H9 (cell line): ENCODE measurements at regions not wholly inside any gene's neighbourhood (a gene's known extent, or its start where the extent isn't known, plus 50 kb on each side); places are given as distances from the start of the nearest gene placed in this dataset.
A peak's percentile ranks its signal among the peaks of the same experiment; 100 is the strongest.

ENCODE experiments used
- DNase-seq: peaks from one replicate; pipeline ENCODE4 v3.0.0-alpha.2; 2017
- H2AFZ ChIP-seq: one replicate; pipeline ENCODE4 v1.6.1; 2013; ENCODE audit warnings: mild to moderate bottlenecking, low read length, control low read depth, moderate library complexity
- H2AK5ac ChIP-seq: 2 replicates; pipeline ENCODE4 v1.6.1; 2013; ENCODE audit warnings: low read length, control low read depth, mixed read lengths; ENCODE audit not compliant: insufficient read length
- H2BK120ac ChIP-seq: one replicate; pipeline ENCODE4 v1.6.1; 2013; ENCODE audit warnings: low read depth, mild to moderate bottlenecking, low read length, control low read depth, inconsistent platforms; ENCODE audit not compliant: poor library complexity, severe bottlenecking
- H2BK12ac ChIP-seq: 2 replicates; pipeline ENCODE4 v1.6.1; 2013; ENCODE audit warnings: low read length, control low read depth, mixed read lengths, low read depth; ENCODE audit not compliant: insufficient read length
- H2BK15ac ChIP-seq: 2 replicates; pipeline ENCODE4 v1.6.1; 2013; ENCODE audit warnings: low read depth, low read length, control low read depth
- H2BK20ac ChIP-seq: one replicate; pipeline ENCODE4 v1.6.1; 2013; ENCODE audit warnings: low read depth, mild to moderate bottlenecking, low read length, control low read depth, inconsistent platforms; ENCODE audit not compliant: poor library complexity, severe bottlenecking
- H2BK5ac ChIP-seq: 2 replicates; pipeline ENCODE4 v1.6.1; 2013; ENCODE audit warnings: low read length, control low read depth, mixed read lengths; ENCODE audit not compliant: insufficient read length
- H3K14ac ChIP-seq: 2 replicates; pipeline ENCODE4 v1.6.1; 2013; ENCODE audit warnings: low read length, control low read depth; ENCODE audit not compliant: insufficient read depth
- H3K18ac ChIP-seq: 2 replicates; pipeline ENCODE4 v1.6.1; 2013; ENCODE audit warnings: low read depth, mild to moderate bottlenecking, mixed read lengths, low read length, control low read depth; ENCODE audit not compliant: insufficient read length
- H3K23ac ChIP-seq: 2 replicates; pipeline ENCODE4 v1.6.1; 2013; ENCODE audit warnings: low read length, control low read depth, mixed read lengths, low read depth; ENCODE audit not compliant: insufficient read length
- H3K23me2 ChIP-seq: 2 replicates; pipeline ENCODE4 v1.6.1; 2013; ENCODE audit warnings: low read depth, mild to moderate bottlenecking, mixed read lengths, low read length, control low read depth; ENCODE audit not compliant: insufficient read length, poor library complexity, severe bottlenecking
- H3K27ac ChIP-seq: 2 replicates; pipeline ENCODE4 v1.5.1; 2013; ENCODE audit warnings: low read length, control low read depth, mixed read lengths, low read depth; ENCODE audit not compliant: insufficient read length
- H3K27me3 ChIP-seq: 2 replicates; pipeline ENCODE4 v1.6.1; 2013; ENCODE audit warnings: low read length, control low read depth, inconsistent platforms; ENCODE audit not compliant: insufficient read depth
- H3K4ac ChIP-seq: 2 replicates; pipeline ENCODE4 v1.6.1; 2013; ENCODE audit warnings: low read depth, mild to moderate bottlenecking, control low read depth, inconsistent platforms, low read length, moderate library complexity
- H3K4me1 ChIP-seq: 2 replicates; pipeline ENCODE4 v1.6.1; 2013; ENCODE audit warnings: low read length, control low read depth, inconsistent platforms; ENCODE audit not compliant: insufficient read depth
- H3K4me2 ChIP-seq: 2 replicates; pipeline ENCODE4 v1.6.1; 2013; ENCODE audit warnings: low read length, control low read depth, mixed read lengths; ENCODE audit not compliant: insufficient read length, insufficient read depth
- H3K56ac ChIP-seq: 2 replicates; pipeline ENCODE4 v1.6.1; 2013; ENCODE audit warnings: low read depth, mild to moderate bottlenecking, mixed read lengths, low read length, control low read depth; ENCODE audit not compliant: insufficient read length
- H3K79me1 ChIP-seq: 2 replicates; pipeline ENCODE4 v1.6.1; 2013; ENCODE audit warnings: low read depth, mild to moderate bottlenecking, moderate library complexity, low read length, control low read depth, inconsistent platforms; ENCODE audit not compliant: insufficient read depth, poor library complexity, severe bottlenecking
- H3K79me2 ChIP-seq: 2 replicates; pipeline ENCODE4 v1.6.1; 2013; ENCODE audit warnings: low read length, control low read depth, inconsistent platforms; ENCODE audit not compliant: insufficient read depth
- H3K9ac ChIP-seq: 2 replicates; pipeline ENCODE4 v1.6.1; 2013; ENCODE audit warnings: low read length, control low read depth, mixed read lengths; ENCODE audit not compliant: insufficient read length; ENCODE audit errors: extremely low read depth
- H3K9me3 ChIP-seq: one replicate; pipeline ENCODE4 v1.6.1; 2013; ENCODE audit warnings: low read depth, low read length, inconsistent platforms; ENCODE audit not compliant: control insufficient read depth
- H3T11ph ChIP-seq: one replicate; pipeline ENCODE4 v1.6.1; 2013; ENCODE audit warnings: mild to moderate bottlenecking, low read length, control low read depth, inconsistent platforms
- H4K20me1 ChIP-seq: one replicate; pipeline ENCODE4 v1.6.1; 2013; ENCODE audit not compliant: control insufficient read depth, insufficient read length, insufficient read depth
- H4K5ac ChIP-seq: 2 replicates; pipeline ENCODE4 v1.6.1; 2013; ENCODE audit warnings: low read depth, mild to moderate bottlenecking, mixed read lengths, low read length, control low read depth; ENCODE audit not compliant: insufficient read length
- H4K8ac ChIP-seq: replicated peaks from 2 replicates; pipeline ENCODE4 v1.6.1; 2013; ENCODE audit warnings: low read length, control low read depth, mixed read lengths, low read depth; ENCODE audit not compliant: insufficient read length
- H4K91ac ChIP-seq: 2 replicates; pipeline ENCODE4 v1.6.1; 2013; ENCODE audit warnings: low read depth, mild to moderate bottlenecking, moderate library complexity, mixed read lengths, low read length, control low read depth; ENCODE audit not compliant: insufficient read length
- H3K27ac Mint-ChIP-seq, 3 experiments: 2 replicates in 2 of 3; 3 replicates in 1 of 3; pipeline ENCODE4 v1.8.0; 2020 to 2021; ENCODE audit warnings: mixed read lengths in 3 of 3, mild to moderate bottlenecking in 1 of 3, moderate library complexity in 1 of 3
- H3K27me3 Mint-ChIP-seq: 2 replicates; pipeline ENCODE4 v1.8.0; 2021; ENCODE audit warnings: low read depth, mild to moderate bottlenecking, moderate library complexity, mixed read lengths
- H3K36me3 Mint-ChIP-seq, 3 experiments: 2 replicates in 2 of 3; 3 replicates in 1 of 3; pipeline ENCODE4 v1.8.0; 2020 to 2021; ENCODE audit warnings: low read depth in 3 of 3, mixed read lengths in 3 of 3; ENCODE audit not compliant: insufficient read depth in 1 of 3
- H3K4me1 Mint-ChIP-seq, 2 experiments: 2 replicates each; pipeline ENCODE4 v1.8.0; 2020; ENCODE audit warnings: mixed read lengths in 2 of 2
- H3K4me3 Mint-ChIP-seq, 2 experiments: 2 replicates in 1 of 2; 3 replicates in 1 of 2; pipeline ENCODE4 v1.8.0; 2020 to 2021; ENCODE audit warnings: mild to moderate bottlenecking in 2 of 2, mixed read lengths in 2 of 2, moderate library complexity in 1 of 2
- H3K9me3 Mint-ChIP-seq, 2 experiments: 2 replicates in 1 of 2; 3 replicates in 1 of 2; pipeline ENCODE4 v1.8.0; 2020; ENCODE audit warnings: mild to moderate bottlenecking in 2 of 2, mixed read lengths in 2 of 2, moderate library complexity in 1 of 2
- CTCF ChIP-seq: fragments of 200-600 bp; sonication (generic); conservative IDR thresholded peaks from 3 replicates; pipeline ENCODE4 v1.8.0; 2021; ENCODE audit warnings: antibody characterized with exemption, mild to moderate bottlenecking
- WGBS: extraction: QIAGEN DNeasy Blood & Tissue Kit; methylation state at CpG from one replicate; pipeline ENCODE4 v1.1.7; 2013; ENCODE audit warnings: missing lambda C conversion rate, low lambda C conversion rate, mixed read lengths; ENCODE audit not compliant: insufficient read length; ENCODE audit errors: extremely low coverage; 5-methylcytosine and 5-hydroxymethylcytosine counted together

DNA sequence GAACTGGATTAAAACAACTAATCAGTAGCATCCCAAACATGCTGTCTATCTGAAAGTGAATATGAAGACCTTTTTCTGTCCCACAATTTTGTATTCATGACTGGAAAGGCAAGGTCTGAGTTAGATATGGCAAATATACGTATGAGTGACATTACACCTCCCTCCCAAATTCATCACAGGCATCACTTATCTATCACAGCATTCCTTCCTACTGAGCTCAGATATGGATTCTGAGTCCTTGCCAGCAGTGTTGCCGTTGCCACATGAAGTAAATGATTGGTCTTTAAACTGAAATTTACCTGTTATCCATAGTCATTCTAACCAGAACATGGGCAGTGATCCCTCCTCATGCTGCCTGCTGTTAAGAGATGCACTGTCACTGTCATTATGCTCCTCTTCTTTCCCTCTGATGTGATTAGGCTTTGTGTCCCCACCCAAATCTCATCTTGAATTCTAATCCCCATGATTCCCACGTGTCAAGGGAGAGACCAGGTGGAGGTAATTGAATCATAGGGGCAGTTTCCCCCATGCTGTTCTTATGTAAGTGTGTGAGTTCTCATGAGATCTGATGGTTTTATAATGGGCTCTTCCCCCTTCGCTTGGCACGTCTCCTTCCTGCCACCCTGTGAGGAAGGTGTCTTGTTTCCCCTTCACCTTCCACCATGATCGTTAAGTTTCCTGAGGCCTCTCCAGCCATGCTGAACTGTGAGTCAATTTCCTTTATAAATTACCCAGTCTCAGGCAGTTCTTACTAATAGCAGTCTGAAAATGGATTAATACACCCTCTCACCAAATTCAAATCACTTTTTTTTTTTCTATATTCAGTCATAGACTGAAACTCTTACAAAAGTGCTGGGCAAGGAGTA lies 288.4 kb downstream of the NUAK1 start:
- no peak overlapping the region for H3K18ac ChIP-seq
- TF ChIP-seq CTCF, result no peak
- H2BK120ac ChIP-seq, result no peak overlapping the region
- H3K9me3 ChIP-seq, result no peaks in the 10 kb centered on the region
- H2BK15ac ChIP-seq, result no peak overlapping the region
- H3K9me3 Mint-ChIP-seq, result peaks cover 5 to 7% of the 10 kb centered on the region in 2 experiments
- H4K5ac ChIP-seq, result no peak overlapping the region
- peak overlapping the region in 1 of 3 experiments; percentile 39; a peak in 1 of 7 replicates for H3K27ac Mint-ChIP-seq
- H3T11ph ChIP-seq, result no peak overlapping the region
- H2BK12ac ChIP-seq, result no peak overlapping the region
- H3K79me1 ChIP-seq, result no peaks in the 10 kb centered on the region
- no peaks in the 10 kb centered on the region for H4K20me1 ChIP-seq
- H2BK5ac ChIP-seq, result no peak overlapping the region
- no CpG with 5 or more reads among the region's 6 CpGs for WGBS
- peaks cover 0 to 7% (median 3%) of the 10 kb centered on the region in 3 experiments; a peak in 4 of 7 replicates for H3K36me3 Mint-ChIP-seq
- H3K23me2 ChIP-seq, result no peaks in the 10 kb centered on the region
- no peak for DNase-seq
- no peak overlapping the region for H3K9ac ChIP-seq
- H3K56ac ChIP-seq, result no peak overlapping the region
- no peak overlapping the region for H2BK20ac ChIP-seq
- no peak overlapping the region for H4K8ac ChIP-seq
- no peak overlapping the region for H3K23ac ChIP-seq
- no peaks in the 10 kb centered on the region for H3K4me1 Mint-ChIP-seq
- H3K27ac ChIP-seq, result no peak overlapping the region
- H3K27me3 ChIP-seq, result no peaks in the 10 kb centered on the region
- no peak overlapping the region for H3K14ac ChIP-seq
- H4K91ac ChIP-seq, result no peak overlapping the region
- H3K79me2 ChIP-seq, result no peaks in the 10 kb centered on the region
- H3K4me1 ChIP-seq, result no peaks in the 10 kb centered on the region
- H3K4me3 Mint-ChIP-seq, result no peak overlapping the region
- no peak overlapping the region for H3K4ac ChIP-seq
- H3K4me2 ChIP-seq, result no peak overlapping the region
- no peak overlapping the region for H2AK5ac ChIP-seq
- no peak overlapping the region for H2AFZ ChIP-seq
- H3K27me3 Mint-ChIP-seq, result no peaks in the 10 kb centered on the region; the same call in 1 of the 2 replicates
